H9 (cell line): ENCODE measurements at regions not wholly inside any gene's neighbourhood (a gene's known extent, or its start where the extent isn't known, plus 50 kb on each side); places are given as distances from the start of the nearest gene placed in this dataset.

ENCODE experiments used
- DNase-seq: peaks from one replicate; pipeline ENCODE4 v3.0.0-alpha.2; 2017
- H2AFZ ChIP-seq: one replicate; pipeline ENCODE4 v1.6.1; 2013; ENCODE audit warnings: mild to moderate bottlenecking, low read length, control low read depth, moderate library complexity
- H2AK5ac ChIP-seq: 2 replicates; pipeline ENCODE4 v1.6.1; 2013; ENCODE audit warnings: low read length, control low read depth, mixed read lengths; ENCODE audit not compliant: insufficient read length
- H2BK120ac ChIP-seq: one replicate; pipeline ENCODE4 v1.6.1; 2013; ENCODE audit warnings: low read depth, mild to moderate bottlenecking, low read length, control low read depth, inconsistent platforms; ENCODE audit not compliant: poor library complexity, severe bottlenecking
- H2BK12ac ChIP-seq: 2 replicates; pipeline ENCODE4 v1.6.1; 2013; ENCODE audit warnings: low read length, control low read depth, mixed read lengths, low read depth; ENCODE audit not compliant: insufficient read length
- H2BK15ac ChIP-seq: 2 replicates; pipeline ENCODE4 v1.6.1; 2013; ENCODE audit warnings: low read depth, low read length, control low read depth
- H2BK20ac ChIP-seq: one replicate; pipeline ENCODE4 v1.6.1; 2013; ENCODE audit warnings: low read depth, mild to moderate bottlenecking, low read length, control low read depth, inconsistent platforms; ENCODE audit not compliant: poor library complexity, severe bottlenecking
- H2BK5ac ChIP-seq: 2 replicates; pipeline ENCODE4 v1.6.1; 2013; ENCODE audit warnings: low read length, control low read depth, mixed read lengths; ENCODE audit not compliant: insufficient read length
- H3K14ac ChIP-seq: 2 replicates; pipeline ENCODE4 v1.6.1; 2013; ENCODE audit warnings: low read length, control low read depth; ENCODE audit not compliant: insufficient read depth
- H3K18ac ChIP-seq: 2 replicates; pipeline ENCODE4 v1.6.1; 2013; ENCODE audit warnings: low read depth, mild to moderate bottlenecking, mixed read lengths, low read length, control low read depth; ENCODE audit not compliant: insufficient read length
- H3K23ac ChIP-seq: 2 replicates; pipeline ENCODE4 v1.6.1; 2013; ENCODE audit warnings: low read length, control low read depth, mixed read lengths, low read depth; ENCODE audit not compliant: insufficient read length
- H3K23me2 ChIP-seq: 2 replicates; pipeline ENCODE4 v1.6.1; 2013; ENCODE audit warnings: low read depth, mild to moderate bottlenecking, mixed read lengths, low read length, control low read depth; ENCODE audit not compliant: insufficient read length, poor library complexity, severe bottlenecking
- H3K27ac ChIP-seq: 2 replicates; pipeline ENCODE4 v1.5.1; 2013; ENCODE audit warnings: low read length, control low read depth, mixed read lengths, low read depth; ENCODE audit not compliant: insufficient read length
- H3K27me3 ChIP-seq: 2 replicates; pipeline ENCODE4 v1.6.1; 2013; ENCODE audit warnings: low read length, control low read depth, inconsistent platforms; ENCODE audit not compliant: insufficient read depth
- H3K4ac ChIP-seq: 2 replicates; pipeline ENCODE4 v1.6.1; 2013; ENCODE audit warnings: low read depth, mild to moderate bottlenecking, control low read depth, inconsistent platforms, low read length, moderate library complexity
- H3K4me1 ChIP-seq: 2 replicates; pipeline ENCODE4 v1.6.1; 2013; ENCODE audit warnings: low read length, control low read depth, inconsistent platforms; ENCODE audit not compliant: insufficient read depth
- H3K4me2 ChIP-seq: 2 replicates; pipeline ENCODE4 v1.6.1; 2013; ENCODE audit warnings: low read length, control low read depth, mixed read lengths; ENCODE audit not compliant: insufficient read length, insufficient read depth
- H3K56ac ChIP-seq: 2 replicates; pipeline ENCODE4 v1.6.1; 2013; ENCODE audit warnings: low read depth, mild to moderate bottlenecking, mixed read lengths, low read length, control low read depth; ENCODE audit not compliant: insufficient read length
- H3K79me1 ChIP-seq: 2 replicates; pipeline ENCODE4 v1.6.1; 2013; ENCODE audit warnings: low read depth, mild to moderate bottlenecking, moderate library complexity, low read length, control low read depth, inconsistent platforms; ENCODE audit not compliant: insufficient read depth, poor library complexity, severe bottlenecking
- H3K79me2 ChIP-seq: 2 replicates; pipeline ENCODE4 v1.6.1; 2013; ENCODE audit warnings: low read length, control low read depth, inconsistent platforms; ENCODE audit not compliant: insufficient read depth
- H3K9ac ChIP-seq: 2 replicates; pipeline ENCODE4 v1.6.1; 2013; ENCODE audit warnings: low read length, control low read depth, mixed read lengths; ENCODE audit not compliant: insufficient read length; ENCODE audit errors: extremely low read depth
- H3K9me3 ChIP-seq: one replicate; pipeline ENCODE4 v1.6.1; 2013; ENCODE audit warnings: low read depth, low read length, inconsistent platforms; ENCODE audit not compliant: control insufficient read depth
- H3T11ph ChIP-seq: one replicate; pipeline ENCODE4 v1.6.1; 2013; ENCODE audit warnings: mild to moderate bottlenecking, low read length, control low read depth, inconsistent platforms
- H4K20me1 ChIP-seq: one replicate; pipeline ENCODE4 v1.6.1; 2013; ENCODE audit not compliant: control insufficient read depth, insufficient read length, insufficient read depth
- H4K5ac ChIP-seq: 2 replicates; pipeline ENCODE4 v1.6.1; 2013; ENCODE audit warnings: low read depth, mild to moderate bottlenecking, mixed read lengths, low read length, control low read depth; ENCODE audit not compliant: insufficient read length
- H4K8ac ChIP-seq: replicated peaks from 2 replicates; pipeline ENCODE4 v1.6.1; 2013; ENCODE audit warnings: low read length, control low read depth, mixed read lengths, low read depth; ENCODE audit not compliant: insufficient read length
- H4K91ac ChIP-seq: 2 replicates; pipeline ENCODE4 v1.6.1; 2013; ENCODE audit warnings: low read depth, mild to moderate bottlenecking, moderate library complexity, mixed read lengths, low read length, control low read depth; ENCODE audit not compliant: insufficient read length
- H3K27ac Mint-ChIP-seq, 3 experiments: 2 replicates in 2 of 3; 3 replicates in 1 of 3; pipeline ENCODE4 v1.8.0; 2020 to 2021; ENCODE audit warnings: mixed read lengths in 3 of 3, mild to moderate bottlenecking in 1 of 3, moderate library complexity in 1 of 3
- H3K27me3 Mint-ChIP-seq: 2 replicates; pipeline ENCODE4 v1.8.0; 2021; ENCODE audit warnings: low read depth, mild to moderate bottlenecking, moderate library complexity, mixed read lengths
- H3K36me3 Mint-ChIP-seq, 3 experiments: 2 replicates in 2 of 3; 3 replicates in 1 of 3; pipeline ENCODE4 v1.8.0; 2020 to 2021; ENCODE audit warnings: low read depth in 3 of 3, mixed read lengths in 3 of 3; ENCODE audit not compliant: insufficient read depth in 1 of 3
- H3K4me1 Mint-ChIP-seq, 2 experiments: 2 replicates each; pipeline ENCODE4 v1.8.0; 2020; ENCODE audit warnings: mixed read lengths in 2 of 2
- H3K4me3 Mint-ChIP-seq, 2 experiments: 2 replicates in 1 of 2; 3 replicates in 1 of 2; pipeline ENCODE4 v1.8.0; 2020 to 2021; ENCODE audit warnings: mild to moderate bottlenecking in 2 of 2, mixed read lengths in 2 of 2, moderate library complexity in 1 of 2
- H3K9me3 Mint-ChIP-seq, 2 experiments: 2 replicates in 1 of 2; 3 replicates in 1 of 2; pipeline ENCODE4 v1.8.0; 2020; ENCODE audit warnings: mild to moderate bottlenecking in 2 of 2, mixed read lengths in 2 of 2, moderate library complexity in 1 of 2
- CTCF ChIP-seq: fragments of 200-600 bp; sonication (generic); conservative IDR thresholded peaks from 3 replicates; pipeline ENCODE4 v1.8.0; 2021; ENCODE audit warnings: antibody characterized with exemption, mild to moderate bottlenecking
- WGBS: extraction: QIAGEN DNeasy Blood & Tissue Kit; methylation state at CpG from one replicate; pipeline ENCODE4 v1.1.7; 2013; ENCODE audit warnings: missing lambda C conversion rate, low lambda C conversion rate, mixed read lengths; ENCODE audit not compliant: insufficient read length; ENCODE audit errors: extremely low coverage; 5-methylcytosine and 5-hydroxymethylcytosine counted together

DNA sequence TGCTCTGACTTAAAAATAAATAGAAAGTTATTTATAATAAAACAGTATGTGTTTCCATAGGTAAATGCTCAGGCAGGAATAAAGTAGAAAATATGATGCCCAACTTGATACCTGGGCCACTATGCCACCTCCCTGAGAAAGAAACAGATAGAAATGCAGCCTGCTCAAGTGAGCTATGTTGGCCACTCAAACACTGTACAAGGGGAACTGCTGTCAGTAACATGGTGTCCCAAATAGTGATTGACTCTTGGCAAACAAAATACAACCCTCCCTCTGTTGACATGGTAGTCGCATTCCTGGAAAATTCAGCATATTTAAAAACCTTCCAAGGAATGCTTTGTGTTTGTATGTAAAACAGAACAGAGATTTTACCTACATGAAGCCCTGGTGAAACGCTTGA, 66.9 kb upstream of the KCNE2 start:
- Histone ChIP-seq H4K8ac (no peak overlapping the region), H4K5ac (no peak overlapping the region), H2AK5ac (no peak overlapping the region), H3K18ac (no peak overlapping the region), H3K23ac (no peak overlapping the region), H2BK120ac (no peak overlapping the region), H3K79me2 (no peaks in the 10 kb centered on the region; the same call in 1 of the 2 replicates), H3K9me3 (no peaks in the 10 kb centered on the region), H3K27ac (no peak overlapping the region), H3K23me2 (no peaks in the 10 kb centered on the region), H2BK15ac (no peak overlapping the region), H2BK5ac (no peak overlapping the region), H3K4me1 (no peaks in the 10 kb centered on the region), H4K91ac (no peak overlapping the region), H2AFZ (no peak overlapping the region), H3K4ac (no peak overlapping the region), H3K27me3 (no peaks in the 10 kb centered on the region), H2BK12ac (no peak overlapping the region), H2BK20ac (no peak overlapping the region), H4K20me1 (no peaks in the 10 kb centered on the region), H3K9ac (no peak overlapping the region), H3K14ac (no peak overlapping the region), H3T11ph (no peak overlapping the region), H3K79me1 (no peaks in the 10 kb centered on the region), H3K56ac (no peak overlapping the region), H3K4me2 (no peak overlapping the region)
- Mint-ChIP-seq H3K9me3 (no peaks in the 10 kb centered on the region; a peak in 1 of 5 replicates), H3K27ac (no peak overlapping the region), H3K27me3 (peaks cover 3% of the 10 kb centered on the region; the same call in 1 of the 2 replicates), H3K36me3 (no peaks in the 10 kb centered on the region; a peak in 1 of 7 replicates), H3K4me1 (no peaks in the 10 kb centered on the region), H3K4me3 (no peak overlapping the region)
- DNase-seq = no peak
- WGBS = no CpG with 5 or more reads among the region's 2 CpGs
- no peak for TF ChIP-seq CTCF
